HT-29 (cell line): ENCODE measurements at regions not wholly inside any gene's neighbourhood (a gene's known extent, or its start where the extent isn't known, plus 50 kb on each side); places are given as distances from the start of the nearest gene placed in this dataset.
A peak's percentile ranks its signal among the peaks of the same experiment; 100 is the strongest.
"Not testable (repeated sequence)": the region's sequence is repeated elsewhere in the genome, so short reads cannot be mapped to it uniquely, and the experiment has no call there.

ENCODE experiments used
- DNase-seq: peaks from one replicate; pipeline ENCODE4 v3.0.0-alpha.2; 2015; ENCODE audit warnings: low spot score

- no peak for DNase-seq
Measured at GRCh38 chr21:15468368-15468767, 261.4 kb upstream of the USP25 start.

- DNase-seq, result no peak
Measured at GRCh38 chr21:15472108-15473040, 257.4 kb upstream of the USP25 start.

- DNase-seq, result not testable (repeated sequence)
Measured at GRCh38 chr21:15477773-15478172, 252.0 kb upstream of the USP25 start.

GRCh38 chr21:15480160-15480559, 249.6 kb upstream of the USP25 start:
- DNase-seq, result no peak

GRCh38 chr21:15483138-15483780, 246.5 kb upstream of the USP25 start:
- DNase-seq, result peak; percentile 88

- DNase-seq, result no peak
Measured at GRCh38 chr21:15486460-15487195, 243.2 kb upstream of the USP25 start.

- DNase-seq, result no peak
Measured at GRCh38 chr21:15487196-15487550, 242.6 kb upstream of the USP25 start.

GRCh38 chr21:15491100-15491499, 238.7 kb upstream of the USP25 start:
- no peak for DNase-seq

GRCh38 chr21:15493646-15494045, 236.1 kb upstream of the USP25 start:
- DNase-seq, result no peak

- DNase-seq, result no peak
Measured at GRCh38 chr21:15494481-15494880, 235.3 kb upstream of the USP25 start.

GRCh38 chr21:15495965-15496364, 233.8 kb upstream of the USP25 start:
- DNase-seq, result no peak

GRCh38 chr21:15496911-15497310, 232.9 kb upstream of the USP25 start:
- DNase-seq, result no peak

- no peak for DNase-seq
Measured at GRCh38 chr21:15498455-15498854, 231.3 kb upstream of the USP25 start.

GRCh38 chr21:15506086-15506485, 223.7 kb upstream of the USP25 start:
- DNase-seq, result no peak

- DNase-seq, result no peak
Measured at GRCh38 chr21:15508554-15508953, 221.2 kb upstream of the USP25 start.

GRCh38 chr21:15514073-15514946, 215.5 kb upstream of the USP25 start:
- peak; percentile 8 for DNase-seq

- no peak for DNase-seq
Measured at GRCh38 chr21:15515908-15516307, 213.9 kb upstream of the USP25 start.

GRCh38 chr21:15517394-15517793, 212.4 kb upstream of the USP25 start:
- no peak for DNase-seq

- DNase-seq, result peak; percentile 18
Measured at GRCh38 chr21:15520811-15521643, 208.8 kb upstream of the USP25 start.

- DNase-seq, result no peak
Measured at GRCh38 chr21:15521644-15522001, 208.2 kb upstream of the USP25 start.

- no peak for DNase-seq
Measured at GRCh38 chr21:15522148-15522547, 207.6 kb upstream of the USP25 start.
